ENCODE measurements at regions not wholly inside any gene's neighbourhood (a gene's known extent, or its start where the extent isn't known, plus 50 kb on each side); places are given as distances from the start of the nearest gene placed in this dataset.
"Not testable (repeated sequence)": the region's sequence is repeated elsewhere in the genome, so short reads cannot be mapped to it uniquely, and the experiment has no call there.

DNA sequence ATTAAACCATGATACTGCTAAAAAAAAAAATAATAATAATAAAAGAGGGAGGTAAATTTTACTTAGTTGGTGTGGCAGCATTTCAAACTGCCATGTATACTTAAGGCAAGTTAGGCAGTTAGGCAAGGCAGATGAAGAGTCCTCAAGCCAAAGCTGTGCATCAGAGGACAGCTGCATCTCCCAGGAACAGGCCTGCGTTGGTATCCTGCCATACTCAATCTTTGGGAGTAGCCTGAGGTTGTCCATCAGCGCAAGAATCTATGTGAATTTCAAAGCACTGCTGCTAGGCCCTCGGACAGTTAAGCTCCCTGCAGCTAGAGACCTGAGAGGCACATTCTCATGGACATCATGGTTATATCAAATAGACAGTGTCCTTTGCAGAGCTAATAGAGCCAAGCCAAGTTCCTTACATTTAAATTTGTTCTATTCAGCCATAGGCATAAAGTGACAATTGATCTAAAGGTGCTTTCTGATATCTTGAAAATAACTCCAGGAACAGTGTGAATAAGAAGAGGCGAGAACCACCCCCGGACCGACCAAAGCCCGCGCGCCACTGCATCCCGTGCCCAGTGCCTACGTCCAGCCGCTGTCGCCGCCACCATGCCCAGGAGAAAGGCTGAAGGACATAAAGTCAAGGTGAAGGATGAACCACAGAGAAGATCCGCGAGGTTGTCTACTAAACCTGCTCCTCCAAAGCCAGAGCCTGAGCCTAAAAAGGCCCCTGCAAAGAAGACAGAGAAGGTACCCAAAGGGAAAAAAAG lies 310.6 kb downstream of the SEMA3D start:
- TF ChIP-seq, protein P1, sequence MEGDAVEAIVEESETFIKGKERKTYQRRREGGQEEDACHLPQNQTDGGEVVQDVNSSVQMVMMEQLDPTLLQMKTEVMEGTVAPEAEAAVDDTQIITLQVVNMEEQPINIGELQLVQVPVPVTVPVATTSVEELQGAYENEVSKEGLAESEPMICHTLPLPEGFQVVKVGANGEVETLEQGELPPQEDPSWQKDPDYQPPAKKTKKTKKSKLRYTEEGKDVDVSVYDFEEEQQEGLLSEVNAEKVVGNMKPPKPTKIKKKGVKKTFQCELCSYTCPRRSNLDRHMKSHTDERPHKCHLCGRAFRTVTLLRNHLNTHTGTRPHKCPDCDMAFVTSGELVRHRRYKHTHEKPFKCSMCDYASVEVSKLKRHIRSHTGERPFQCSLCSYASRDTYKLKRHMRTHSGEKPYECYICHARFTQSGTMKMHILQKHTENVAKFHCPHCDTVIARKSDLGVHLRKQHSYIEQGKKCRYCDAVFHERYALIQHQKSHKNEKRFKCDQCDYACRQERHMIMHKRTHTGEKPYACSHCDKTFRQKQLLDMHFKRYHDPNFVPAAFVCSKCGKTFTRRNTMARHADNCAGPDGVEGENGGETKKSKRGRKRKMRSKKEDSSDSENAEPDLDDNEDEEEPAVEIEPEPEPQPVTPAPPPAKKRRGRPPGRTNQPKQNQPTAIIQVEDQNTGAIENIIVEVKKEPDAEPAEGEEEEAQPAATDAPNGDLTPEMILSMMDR (IDR thresholded peaks at IDR 0.05; ENCODE audit: low read depth, low read length) = no peak
- TF ChIP-seq EZH2phosphoT487 (IDR thresholded peaks at IDR 0.05; ENCODE audit: low read depth) = no peak
- Histone ChIP-seq H3K36me3 (replicated peaks; ENCODE audit: low read depth, low read length) (no peaks in the 10 kb centered on the region), H3K9me3 (ENCODE audit: insufficient read depth, low read length) (no peaks in the 10 kb centered on the region), H3K27ac (ENCODE audit: low read length) (no peak overlapping the region), H3K27me3 (ENCODE audit: low read depth, low read length) (no peaks in the 10 kb centered on the region), H3K9ac (ENCODE audit: low read length) (no peak overlapping the region), H4K20me1 (ENCODE audit: insufficient read depth, low read length) (no peaks in the 10 kb centered on the region), H3K4me2 (ENCODE audit: low read length) (no peak overlapping the region), H2AFZ (ENCODE audit: low read depth, low read length) (no peak overlapping the region), H3K4me3 (ENCODE audit: low read length) (no peak overlapping the region), H3K4me1 (ENCODE audit: low read length) (no peaks in the 10 kb centered on the region), H3K79me2 (ENCODE audit: low read length) (no peaks in the 10 kb centered on the region)

DNA sequence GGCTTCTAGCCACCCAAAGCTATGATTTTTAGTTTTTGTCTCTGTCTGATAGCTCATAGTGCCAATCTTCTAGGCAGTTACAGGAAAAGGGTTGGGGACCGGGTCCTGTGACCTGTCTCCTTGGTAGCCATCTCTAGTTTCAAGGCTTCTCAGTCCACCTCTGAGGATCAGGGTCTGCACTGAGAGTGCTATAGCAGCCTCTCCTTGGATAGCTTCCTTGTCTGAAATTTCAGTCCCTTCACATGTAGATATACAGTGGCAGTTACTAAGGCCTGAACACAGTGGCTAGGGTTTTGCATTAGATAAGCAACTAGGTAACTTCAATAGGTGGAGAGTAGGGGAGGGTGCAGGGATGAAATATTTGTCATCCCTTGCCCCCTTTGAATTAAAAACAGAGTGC lies 321.3 kb downstream of the SEMA3D start:
- Histone ChIP-seq H3K4me1 (ENCODE audit: low read length) (no peaks in the 10 kb centered on the region), H3K36me3 (replicated peaks; ENCODE audit: low read depth, low read length) (no peaks in the 10 kb centered on the region), H3K27ac (ENCODE audit: low read length) (no peak overlapping the region), H3K9ac (ENCODE audit: low read length) (no peak overlapping the region), H2AFZ (ENCODE audit: low read depth, low read length) (no peak overlapping the region), H3K27me3 (ENCODE audit: low read depth, low read length) (no peaks in the 10 kb centered on the region), H3K4me2 (ENCODE audit: low read length) (no peak overlapping the region), H3K79me2 (ENCODE audit: low read length) (no peaks in the 10 kb centered on the region), H4K20me1 (ENCODE audit: insufficient read depth, low read length) (no peaks in the 10 kb centered on the region), H3K4me3 (ENCODE audit: low read length) (no peak overlapping the region), H3K9me3 (ENCODE audit: insufficient read depth, low read length) (no peaks in the 10 kb centered on the region)
- TF ChIP-seq, protein P1 (IDR thresholded peaks at IDR 0.05; ENCODE audit: low read depth, low read length) = no peak
- TF ChIP-seq EZH2phosphoT487 (IDR thresholded peaks at IDR 0.05; ENCODE audit: low read depth) = no peak

DNA sequence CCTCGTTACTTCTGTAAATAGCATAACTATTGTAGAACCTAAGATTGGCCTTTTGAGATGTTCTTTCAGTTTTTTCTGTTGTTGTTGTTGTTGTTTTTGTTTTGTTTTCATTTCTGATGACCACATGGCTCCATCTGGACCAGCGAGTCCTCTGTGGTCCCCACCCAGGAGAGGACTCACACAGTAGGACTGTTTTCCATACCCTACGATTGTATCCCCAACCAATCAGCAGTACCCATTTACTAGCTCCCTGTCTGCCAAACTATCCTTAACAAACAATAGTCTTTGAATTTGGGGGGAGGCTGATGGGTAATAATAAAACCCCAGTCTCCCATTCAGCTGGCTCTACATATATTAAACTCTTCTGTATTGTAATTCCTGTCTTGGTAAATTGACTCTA lies 329.5 kb downstream of the SEMA3D start:
- H3K9ac ChIP-seq (ENCODE audit: low read length) = no peak overlapping the region
- no peak overlapping the region for H3K27ac ChIP-seq (ENCODE audit: low read length)
- no peaks in the 10 kb centered on the region for H3K9me3 ChIP-seq (ENCODE audit: insufficient read depth, low read length)
- no peaks in the 10 kb centered on the region for H3K27me3 ChIP-seq (ENCODE audit: low read depth, low read length)
- H3K4me1 ChIP-seq (ENCODE audit: low read length) = no peaks in the 10 kb centered on the region
- H3K36me3 ChIP-seq (replicated peaks; ENCODE audit: low read depth, low read length) = no peaks in the 10 kb centered on the region
- no peaks in the 10 kb centered on the region for H3K79me2 ChIP-seq (ENCODE audit: low read length)
- H3K4me2 ChIP-seq (ENCODE audit: low read length) = no peak overlapping the region
- no peak overlapping the region for H2AFZ ChIP-seq (ENCODE audit: low read depth, low read length)
- no peak overlapping the region for H3K4me3 ChIP-seq (ENCODE audit: low read length)
- TF ChIP-seq, protein P1 (IDR thresholded peaks at IDR 0.05; ENCODE audit: low read depth, low read length) = no peak
- no peak for TF ChIP-seq EZH2phosphoT487 (IDR thresholded peaks at IDR 0.05; ENCODE audit: low read depth)
- no peaks in the 10 kb centered on the region for H4K20me1 ChIP-seq (ENCODE audit: insufficient read depth, low read length)

DNA sequence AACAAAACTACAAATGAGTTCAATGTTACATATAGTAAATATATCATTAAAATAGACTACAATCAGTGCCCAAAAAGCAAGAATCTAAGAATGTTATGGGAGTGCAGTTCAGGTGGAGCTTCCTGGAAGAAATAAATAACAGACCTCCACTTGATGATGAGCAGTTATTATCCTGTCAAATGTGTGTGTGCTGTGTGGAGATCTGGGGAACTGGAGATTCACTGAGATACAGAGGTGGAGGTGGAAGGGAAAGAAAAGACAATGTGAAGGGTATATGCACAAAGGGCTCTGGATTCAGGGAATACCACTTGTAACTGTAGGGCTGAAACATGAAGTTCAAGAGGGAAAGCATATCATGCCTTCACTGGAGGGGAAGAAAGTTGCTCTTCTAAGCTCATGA lies 331.1 kb downstream of the SEMA3D start:
- no peak for TF ChIP-seq EZH2phosphoT487 (IDR thresholded peaks at IDR 0.05; ENCODE audit: low read depth)
- TF ChIP-seq, protein P1 (IDR thresholded peaks at IDR 0.05; ENCODE audit: low read depth, low read length) = no peak
- Histone ChIP-seq H3K27me3 (ENCODE audit: low read depth, low read length) (no peaks in the 10 kb centered on the region), H3K27ac (ENCODE audit: low read length) (no peak overlapping the region), H3K9ac (ENCODE audit: low read length) (no peak overlapping the region), H3K36me3 (replicated peaks; ENCODE audit: low read depth, low read length) (no peaks in the 10 kb centered on the region), H3K79me2 (ENCODE audit: low read length) (no peaks in the 10 kb centered on the region), H3K9me3 (ENCODE audit: insufficient read depth, low read length) (no peaks in the 10 kb centered on the region), H3K4me1 (ENCODE audit: low read length) (no peaks in the 10 kb centered on the region), H4K20me1 (ENCODE audit: insufficient read depth, low read length) (no peaks in the 10 kb centered on the region), H2AFZ (ENCODE audit: low read depth, low read length) (no peak overlapping the region), H3K4me3 (ENCODE audit: low read length) (no peak overlapping the region), H3K4me2 (ENCODE audit: low read length) (no peak overlapping the region)

DNA sequence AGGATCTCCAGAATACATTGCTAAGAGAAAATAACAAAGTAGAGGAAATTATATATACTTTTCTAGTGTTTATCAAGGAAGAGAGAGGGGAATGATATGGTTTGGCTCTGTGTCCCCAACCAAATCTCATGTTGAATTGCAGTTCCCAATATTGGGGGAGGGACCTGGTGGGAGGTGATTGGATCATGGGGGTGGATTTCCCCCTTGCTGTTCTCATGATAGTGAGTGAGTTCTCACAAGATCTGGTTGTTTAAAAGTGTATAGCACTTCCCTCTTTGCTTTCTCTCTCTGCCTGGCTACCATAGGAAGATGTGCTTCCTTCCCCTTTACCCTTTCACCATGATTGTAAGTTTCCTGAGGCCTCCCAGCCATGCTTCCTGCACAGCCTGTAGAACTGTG lies 337.9 kb downstream of the SEMA3D start:
- not testable (repeated sequence) for H3K36me3 ChIP-seq (replicated peaks; ENCODE audit: low read depth, low read length); H3K27me3 ChIP-seq (ENCODE audit: low read depth, low read length); H4K20me1 ChIP-seq (ENCODE audit: insufficient read depth, low read length); H3K4me2 ChIP-seq (ENCODE audit: low read length); H3K9ac ChIP-seq (ENCODE audit: low read length); H3K79me2 ChIP-seq (ENCODE audit: low read length); H2AFZ ChIP-seq (ENCODE audit: low read depth, low read length); H3K9me3 ChIP-seq (ENCODE audit: insufficient read depth, low read length); H3K4me3 ChIP-seq (ENCODE audit: low read length)
- peaks cover 23% of the 10 kb centered on the region for H3K4me1 ChIP-seq (ENCODE audit: low read length)
- peak overlapping the region; percentile 43 for H3K27ac ChIP-seq (ENCODE audit: low read length)

Measured in OCI-LY3 (cell line).